Ishikawa (cell line): ENCODE measurements at regions not wholly inside any gene's neighbourhood (a gene's known extent, or its start where the extent isn't known, plus 50 kb on each side); places are given as distances from the start of the nearest gene placed in this dataset.

ENCODE experiments used
- CEBPB ChIP-seq: IDR thresholded peaks from 2 replicates; pipeline ENCODE4 v1.6.1; 2012
- CREB1 ChIP-seq: IDR thresholded peaks from 2 replicates; pipeline ENCODE4 v1.6.1; 2012; ENCODE audit warnings: low read depth
- EGR1 ChIP-seq: IDR thresholded peaks from 2 replicates; pipeline ENCODE4 v1.6.1; 2012
- EP300 ChIP-seq: IDR thresholded peaks from 2 replicates; pipeline ENCODE4 v1.6.1; 2012; ENCODE audit warnings: borderline replicate concordance
- FOXM1 ChIP-seq: IDR thresholded peaks from 2 replicates; pipeline ENCODE4 v1.6.1; 2012; ENCODE audit warnings: low read depth, borderline replicate concordance
- MAX ChIP-seq: IDR thresholded peaks from 2 replicates; pipeline ENCODE4 v1.6.1; 2012
- NFIC ChIP-seq: IDR thresholded peaks from 2 replicates; pipeline ENCODE4 v1.6.1; 2012
- RAD21 ChIP-seq: IDR thresholded peaks from 2 replicates; pipeline ENCODE4 v1.6.1; 2012; ENCODE audit warnings: low read depth
- REST ChIP-seq: IDR thresholded peaks from 2 replicates; pipeline ENCODE4 v1.6.1; 2012; ENCODE audit warnings: low read depth, mild to moderate bottlenecking
- TAF1 ChIP-seq: IDR thresholded peaks from 2 replicates; pipeline ENCODE4 v1.6.1; 2012; ENCODE audit warnings: low read depth, mild to moderate bottlenecking
- TCF12 ChIP-seq: IDR thresholded peaks from 2 replicates; pipeline ENCODE4 v1.6.1; 2012; ENCODE audit warnings: low read depth
- TEAD4 ChIP-seq: IDR thresholded peaks from 2 replicates; pipeline ENCODE4 v1.6.1; 2012
- USF1 ChIP-seq: IDR thresholded peaks from 2 replicates; pipeline ENCODE4 v1.6.1; 2012
- YY1 ChIP-seq: IDR thresholded peaks from 2 replicates; pipeline ENCODE4 v1.6.1; 2012; ENCODE audit warnings: low read depth
- ZBTB7A ChIP-seq: IDR thresholded peaks from 2 replicates; pipeline ENCODE4 v1.6.1; 2012; ENCODE audit warnings: low read depth

GRCh38 chr11:22556381-22556780 is 69.2 kb downstream of the FANCF start:
- TF ChIP-seq RAD21 = no peak
- no peak for TF ChIP-seq NFIC
- TF ChIP-seq USF1 = no peak
- no peak for TF ChIP-seq TCF12
- no peak for TF ChIP-seq FOXM1
- no peak for TF ChIP-seq CEBPB
- no peak for TF ChIP-seq TEAD4
- TF ChIP-seq TAF1 = no peak
- no peak for TF ChIP-seq EGR1
- TF ChIP-seq REST = no peak
- TF ChIP-seq YY1 = no peak
- no peak for TF ChIP-seq EP300
- no peak for TF ChIP-seq MAX
- no peak for TF ChIP-seq ZBTB7A
- no peak for TF ChIP-seq CREB1

GRCh38 chr11:22555881-22556280 is 69.7 kb downstream of the FANCF start:
- TF ChIP-seq MAX (no peak), YY1 (no peak), REST (no peak), CEBPB (no peak), NFIC (no peak), ZBTB7A (no peak), FOXM1 (no peak), USF1 (no peak), RAD21 (no peak), TAF1 (no peak), CREB1 (no peak), TEAD4 (no peak), TCF12 (no peak), EGR1 (no peak)

- TF ChIP-seq MAX (no peak), TCF12 (no peak), YY1 (no peak), EP300 (no peak), TAF1 (no peak)
Measured at GRCh38 chr11:22554221-22554620, 71.4 kb downstream of the FANCF start.

- TF ChIP-seq NFIC = no peak
- no peak for TF ChIP-seq TAF1
- no peak for TF ChIP-seq YY1
Measured at GRCh38 chr11:22552885-22553284, 72.7 kb downstream of the FANCF start.

GRCh38 chr11:22546746-22547145 is 78.9 kb downstream of the FANCF start:
- TF ChIP-seq RAD21 (no peak), TCF12 (no peak), USF1 (no peak), TEAD4 (no peak), CREB1 (no peak), EGR1 (no peak), REST (no peak), EP300 (no peak), MAX (no peak), ZBTB7A (no peak), FOXM1 (no peak)
